ENCODE measurements at regions not wholly inside any gene's neighbourhood (a gene's known extent, or its start where the extent isn't known, plus 50 kb on each side); places are given as distances from the start of the nearest gene placed in this dataset.

GRCh38 chr5:123278284-123278683, 144.9 kb downstream of the CEP120 start (continued):
- TF ChIP-seq, protein P1, sequence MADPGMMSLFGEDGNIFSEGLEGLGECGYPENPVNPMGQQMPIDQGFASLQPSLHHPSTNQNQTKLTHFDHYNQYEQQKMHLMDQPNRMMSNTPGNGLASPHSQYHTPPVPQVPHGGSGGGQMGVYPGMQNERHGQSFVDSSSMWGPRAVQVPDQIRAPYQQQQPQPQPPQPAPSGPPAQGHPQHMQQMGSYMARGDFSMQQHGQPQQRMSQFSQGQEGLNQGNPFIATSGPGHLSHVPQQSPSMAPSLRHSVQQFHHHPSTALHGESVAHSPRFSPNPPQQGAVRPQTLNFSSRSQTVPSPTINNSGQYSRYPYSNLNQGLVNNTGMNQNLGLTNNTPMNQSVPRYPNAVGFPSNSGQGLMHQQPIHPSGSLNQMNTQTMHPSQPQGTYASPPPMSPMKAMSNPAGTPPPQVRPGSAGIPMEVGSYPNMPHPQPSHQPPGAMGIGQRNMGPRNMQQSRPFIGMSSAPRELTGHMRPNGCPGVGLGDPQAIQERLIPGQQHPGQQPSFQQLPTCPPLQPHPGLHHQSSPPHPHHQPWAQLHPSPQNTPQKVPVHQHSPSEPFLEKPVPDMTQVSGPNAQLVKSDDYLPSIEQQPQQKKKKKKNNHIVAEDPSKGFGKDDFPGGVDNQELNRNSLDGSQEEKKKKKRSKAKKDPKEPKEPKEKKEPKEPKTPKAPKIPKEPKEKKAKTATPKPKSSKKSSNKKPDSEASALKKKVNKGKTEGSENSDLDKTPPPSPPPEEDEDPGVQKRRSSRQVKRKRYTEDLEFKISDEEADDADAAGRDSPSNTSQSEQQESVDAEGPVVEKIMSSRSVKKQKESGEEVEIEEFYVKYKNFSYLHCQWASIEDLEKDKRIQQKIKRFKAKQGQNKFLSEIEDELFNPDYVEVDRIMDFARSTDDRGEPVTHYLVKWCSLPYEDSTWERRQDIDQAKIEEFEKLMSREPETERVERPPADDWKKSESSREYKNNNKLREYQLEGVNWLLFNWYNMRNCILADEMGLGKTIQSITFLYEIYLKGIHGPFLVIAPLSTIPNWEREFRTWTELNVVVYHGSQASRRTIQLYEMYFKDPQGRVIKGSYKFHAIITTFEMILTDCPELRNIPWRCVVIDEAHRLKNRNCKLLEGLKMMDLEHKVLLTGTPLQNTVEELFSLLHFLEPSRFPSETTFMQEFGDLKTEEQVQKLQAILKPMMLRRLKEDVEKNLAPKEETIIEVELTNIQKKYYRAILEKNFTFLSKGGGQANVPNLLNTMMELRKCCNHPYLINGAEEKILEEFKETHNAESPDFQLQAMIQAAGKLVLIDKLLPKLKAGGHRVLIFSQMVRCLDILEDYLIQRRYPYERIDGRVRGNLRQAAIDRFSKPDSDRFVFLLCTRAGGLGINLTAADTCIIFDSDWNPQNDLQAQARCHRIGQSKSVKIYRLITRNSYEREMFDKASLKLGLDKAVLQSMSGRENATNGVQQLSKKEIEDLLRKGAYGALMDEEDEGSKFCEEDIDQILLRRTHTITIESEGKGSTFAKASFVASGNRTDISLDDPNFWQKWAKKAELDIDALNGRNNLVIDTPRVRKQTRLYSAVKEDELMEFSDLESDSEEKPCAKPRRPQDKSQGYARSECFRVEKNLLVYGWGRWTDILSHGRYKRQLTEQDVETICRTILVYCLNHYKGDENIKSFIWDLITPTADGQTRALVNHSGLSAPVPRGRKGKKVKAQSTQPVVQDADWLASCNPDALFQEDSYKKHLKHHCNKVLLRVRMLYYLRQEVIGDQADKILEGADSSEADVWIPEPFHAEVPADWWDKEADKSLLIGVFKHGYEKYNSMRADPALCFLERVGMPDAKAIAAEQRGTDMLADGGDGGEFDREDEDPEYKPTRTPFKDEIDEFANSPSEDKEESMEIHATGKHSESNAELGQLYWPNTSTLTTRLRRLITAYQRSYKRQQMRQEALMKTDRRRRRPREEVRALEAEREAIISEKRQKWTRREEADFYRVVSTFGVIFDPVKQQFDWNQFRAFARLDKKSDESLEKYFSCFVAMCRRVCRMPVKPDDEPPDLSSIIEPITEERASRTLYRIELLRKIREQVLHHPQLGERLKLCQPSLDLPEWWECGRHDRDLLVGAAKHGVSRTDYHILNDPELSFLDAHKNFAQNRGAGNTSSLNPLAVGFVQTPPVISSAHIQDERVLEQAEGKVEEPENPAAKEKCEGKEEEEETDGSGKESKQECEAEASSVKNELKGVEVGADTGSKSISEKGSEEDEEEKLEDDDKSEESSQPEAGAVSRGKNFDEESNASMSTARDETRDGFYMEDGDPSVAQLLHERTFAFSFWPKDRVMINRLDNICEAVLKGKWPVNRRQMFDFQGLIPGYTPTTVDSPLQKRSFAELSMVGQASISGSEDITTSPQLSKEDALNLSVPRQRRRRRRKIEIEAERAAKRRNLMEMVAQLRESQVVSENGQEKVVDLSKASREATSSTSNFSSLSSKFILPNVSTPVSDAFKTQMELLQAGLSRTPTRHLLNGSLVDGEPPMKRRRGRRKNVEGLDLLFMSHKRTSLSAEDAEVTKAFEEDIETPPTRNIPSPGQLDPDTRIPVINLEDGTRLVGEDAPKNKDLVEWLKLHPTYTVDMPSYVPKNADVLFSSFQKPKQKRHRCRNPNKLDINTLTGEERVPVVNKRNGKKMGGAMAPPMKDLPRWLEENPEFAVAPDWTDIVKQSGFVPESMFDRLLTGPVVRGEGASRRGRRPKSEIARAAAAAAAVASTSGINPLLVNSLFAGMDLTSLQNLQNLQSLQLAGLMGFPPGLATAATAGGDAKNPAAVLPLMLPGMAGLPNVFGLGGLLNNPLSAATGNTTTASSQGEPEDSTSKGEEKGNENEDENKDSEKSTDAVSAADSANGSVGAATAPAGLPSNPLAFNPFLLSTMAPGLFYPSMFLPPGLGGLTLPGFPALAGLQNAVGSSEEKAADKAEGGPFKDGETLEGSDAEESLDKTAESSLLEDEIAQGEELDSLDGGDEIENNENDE (IDR thresholded peaks at IDR 0.05; ENCODE audit: insufficient replicate concordance, low read length): no peak
- TF ChIP-seq JUND (IDR thresholded peaks at IDR 0.05; ENCODE audit: low read length) (no peak), MAFK (IDR thresholded peaks at IDR 0.05; ENCODE audit: low read depth, low read length) (no peak), TBP (IDR thresholded peaks at IDR 0.05; ENCODE audit: low read depth, low read length) (no peak), SP2 (IDR thresholded peaks at IDR 0.05; ENCODE audit: low read length) (no peak), CREB1 (IDR thresholded peaks at IDR 0.05) (no peak), SRF (IDR thresholded peaks at IDR 0.05; ENCODE audit: low read depth, low read length) (no peak), GTF2F1 (IDR thresholded peaks at IDR 0.05; ENCODE audit: borderline replicate concordance, low read depth, low read length) (no peak), HDAC6 (IDR thresholded peaks at IDR 0.05; ENCODE audit: low read depth, low read length) (no peak)
